Head of caudate nucleus (tissue), 42 donors: ENCODE measurements at regions not wholly inside any gene's neighbourhood (a gene's known extent, or its start where the extent isn't known, plus 50 kb on each side); places are given as distances from the start of the nearest gene placed in this dataset.
"Not testable (repeated sequence)": the region's sequence is repeated elsewhere in the genome, so short reads cannot be mapped to it uniquely, and the experiment has no call there.

Source experiments
- DNase-seq, 42 donors: peaks; one replicate each; pipeline versions ENCODE4 v3.0.0 to v3.0.0-alpha.2; 2020 to 2021; ENCODE audit warnings: mixed read lengths in 7 of 42
- intact Hi-C: fragments of 100-400 bp; cut with DNase I; formaldehyde crosslinking; loops from one replicate; pipeline ENCODE4 v1.15.0; 2022

GRCh38 chr7:106463851-106464611 is 179.2 kb upstream of the NAMPT start:
- intact Hi-C loops: no loop called here
- no peak for DNase-seq

- no peak for DNase-seq
- intact Hi-C loops: no loop called here
These were observed 178.2 kb upstream of the NAMPT start for GRCh38 chr7:106462914-106463482.

GRCh38 chr7:106462365-106462859 is 177.6 kb upstream of the NAMPT start:
- peak in 8 of 42 donors; percentile 7 to 55 (median 14) for DNase-seq
- intact Hi-C loops: no loop called here

- no peak for DNase-seq
- intact Hi-C loops: loop anchor here (2.0 kb wide), 1 partner anchor 282 kb away; no protein-coding TSS in a partner anchor
These were observed 176.0 kb upstream of the NAMPT start for GRCh38 chr7:106460792-106461254.

GRCh38 chr7:106459397-106460072 is 174.8 kb upstream of the NAMPT start:
- intact Hi-C loops: loop anchor here (2.0 kb wide), 1 partner anchor 281 kb away; no protein-coding TSS in a partner anchor
- DNase-seq: no peak

- DNase-seq: no peak
- intact Hi-C loops: no loop called here
These were observed 172.9 kb upstream of the NAMPT start for GRCh38 chr7:106457678-106458077.

GRCh38 chr7:106456329-106456728 is 171.5 kb upstream of the NAMPT start:
- DNase-seq: no peak
- intact Hi-C loops: no loop called here

GRCh38 chr7:106452031-106452851 is 167.5 kb upstream of the NAMPT start:
- intact Hi-C loops: no loop called here
- DNase-seq: no peak

- no peak for DNase-seq
- intact Hi-C loops: no loop called here
These were observed 166.4 kb upstream of the NAMPT start for GRCh38 chr7:106451171-106451570.

GRCh38 chr7:106450716-106451115 is 165.9 kb upstream of the NAMPT start:
- DNase-seq: no peak
- intact Hi-C loops: no loop called here

GRCh38 chr7:106448992-106449859 is 164.4 kb upstream of the NAMPT start:
- DNase-seq: no peak
- intact Hi-C loops: loop anchor here (10.0 kb wide), 1 partner anchor 64 kb away; no protein-coding TSS in a partner anchor

GRCh38 chr7:106448346-106448991 is 163.7 kb upstream of the NAMPT start:
- DNase-seq: no peak
- intact Hi-C loops: loop anchor here (10.0 kb wide), 1 partner anchor 64 kb away; no protein-coding TSS in a partner anchor

GRCh38 chr7:106447318-106447847 is 162.6 kb upstream of the NAMPT start:
- no peak for DNase-seq
- intact Hi-C loops: loop anchor here (10.0 kb wide), 1 partner anchor 63 kb away; no protein-coding TSS in a partner anchor

GRCh38 chr7:106445366-106445765 is 160.6 kb upstream of the NAMPT start:
- intact Hi-C loops: loop anchor here (10.0 kb wide), 1 partner anchor 61 kb away; no protein-coding TSS in a partner anchor
- DNase-seq: not testable (repeated sequence)

GRCh38 chr7:106444068-106444655 is 159.4 kb upstream of the NAMPT start:
- DNase-seq: no peak
- intact Hi-C loops: loop anchor here (10.0 kb wide), 1 partner anchor 59 kb away; no protein-coding TSS in a partner anchor

GRCh38 chr7:106443156-106443555 is 158.4 kb upstream of the NAMPT start:
- intact Hi-C loops: loop anchor here (10.0 kb wide), 1 partner anchor 58 kb away; no protein-coding TSS in a partner anchor
- no peak for DNase-seq
